NT2/D1 (cell line): ENCODE measurements at regions not wholly inside any gene's neighbourhood (a gene's known extent, or its start where the extent isn't known, plus 50 kb on each side); places are given as distances from the start of the nearest gene placed in this dataset.
"Not testable (repeated sequence)": the region's sequence is repeated elsewhere in the genome, so short reads cannot be mapped to it uniquely, and the experiment has no call there.

ENCODE experiments used
- DNase-seq: peaks from one replicate; pipeline ENCODE4 v3.0.0-alpha.2; 2011; ENCODE audit warnings: low read depth, low spot score
- H3K27me3 ChIP-seq: 2 replicates; pipeline ENCODE4 v1.6.0; 2011; ENCODE audit warnings: mild to moderate bottlenecking; ENCODE audit not compliant: insufficient read length, insufficient read depth
- H3K36me3 ChIP-seq: 2 replicates; pipeline ENCODE4 v1.6.1; 2011; ENCODE audit warnings: mild to moderate bottlenecking, low read length, mixed read lengths; ENCODE audit not compliant: insufficient read depth, insufficient read length
- H3K4me1 ChIP-seq: 2 replicates; pipeline ENCODE4 v1.5.1; 2011; ENCODE audit not compliant: insufficient read depth, insufficient read length
- H3K4me3 ChIP-seq: 2 replicates; pipeline ENCODE4 v1.5.1; 2011; ENCODE audit warnings: low read depth; ENCODE audit not compliant: insufficient read length
- H3K9ac ChIP-seq: 2 replicates; pipeline ENCODE4 v1.6.0; 2011; ENCODE audit warnings: low read depth; ENCODE audit not compliant: insufficient read length
- H3K9me3 ChIP-seq: 2 replicates; pipeline ENCODE4 v1.5.1; 2011; ENCODE audit warnings: mild to moderate bottlenecking, low read length; ENCODE audit not compliant: insufficient read depth
- SUZ12 ChIP-seq: IDR thresholded peaks from 2 replicates; pipeline ENCODE4 v1.6.1; 2011; ENCODE audit not compliant: insufficient read length, insufficient read depth; ENCODE audit errors: extremely low read depth
- YY1 ChIP-seq: IDR thresholded peaks from 2 replicates; pipeline ENCODE4 v1.6.1; 2011; ENCODE audit not compliant: insufficient read length, insufficient read depth
- ZNF274 ChIP-seq: IDR thresholded peaks from 2 replicates; pipeline ENCODE4 v1.6.1; 2011; ENCODE audit warnings: mild to moderate bottlenecking, low read depth, low read length

GRCh38 chr9:86613943-86614342 is 259.7 kb upstream of the TUT7 start:
- H3K4me3 ChIP-seq: no peak overlapping the region
- DNase-seq: no peak
- no peaks in the 10 kb centered on the region for H3K36me3 ChIP-seq

GRCh38 chr9:86611534-86611933 is 257.3 kb upstream of the TUT7 start:
- not testable (repeated sequence) for H3K9ac ChIP-seq, DNase-seq, H3K27me3 ChIP-seq, H3K4me3 ChIP-seq, H3K4me1 ChIP-seq, H3K9me3 ChIP-seq, H3K36me3 ChIP-seq

More at GRCh38 chr9:86613943-86614342, 259.7 kb upstream of the TUT7 start:
- Histone ChIP-seq H3K27me3 (no peaks in the 10 kb centered on the region), H3K9me3 (peaks cover 8% of the 10 kb centered on the region), H3K9ac (no peak overlapping the region), H3K4me1 (peaks cover 4% of the 10 kb centered on the region)
- TF ChIP-seq YY1 (no peak), ZNF274 (no peak), SUZ12 (no peak)

GRCh38 chr9:86605303-86605702 is 251.1 kb upstream of the TUT7 start:
- TF ChIP-seq YY1 (no peak), SUZ12 (no peak), ZNF274 (no peak)
- Histone ChIP-seq H3K36me3 (no peaks in the 10 kb centered on the region), H3K27me3 (no peaks in the 10 kb centered on the region), H3K4me1 (no peaks in the 10 kb centered on the region), H3K4me3 (no peak overlapping the region), H3K9me3 (no peaks in the 10 kb centered on the region), H3K9ac (no peak overlapping the region)
- DNase-seq: no peak

DNA sequence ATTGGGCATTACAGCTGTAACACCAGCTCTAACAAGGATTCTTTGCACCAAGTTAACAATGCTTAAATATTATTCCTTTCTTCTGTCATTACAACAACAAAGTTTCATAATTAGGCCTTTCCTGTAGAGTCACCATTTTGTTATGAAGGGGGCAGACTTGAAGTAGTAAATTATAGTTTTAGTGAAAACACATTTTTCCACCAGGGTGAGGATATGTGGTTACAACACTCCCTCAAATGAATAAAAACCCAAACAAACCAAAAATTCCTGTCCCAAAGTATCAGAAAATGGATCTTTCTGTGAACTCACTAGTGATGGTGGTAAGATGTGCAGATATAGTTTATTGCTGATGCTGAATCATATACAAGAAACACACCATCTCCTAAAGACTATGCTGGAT is 250.5 kb upstream of the TUT7 start:
- Histone ChIP-seq H3K27me3 (no peaks in the 10 kb centered on the region), H3K36me3 (no peaks in the 10 kb centered on the region), H3K4me3 (no peak overlapping the region), H3K9ac (no peak overlapping the region), H3K4me1 (no peaks in the 10 kb centered on the region), H3K9me3 (no peaks in the 10 kb centered on the region)
- no peak for TF ChIP-seq SUZ12
- no peak for TF ChIP-seq ZNF274
- no peak for TF ChIP-seq YY1
- DNase-seq: no peak

- H3K9me3 ChIP-seq: no peaks in the 10 kb centered on the region
- DNase-seq: no peak
- TF ChIP-seq YY1: no peak
- no peak for TF ChIP-seq SUZ12
- no peak for TF ChIP-seq ZNF274
- no peak overlapping the region for H3K9ac ChIP-seq
- no peaks in the 10 kb centered on the region for H3K36me3 ChIP-seq
- no peaks in the 10 kb centered on the region for H3K27me3 ChIP-seq
- H3K4me1 ChIP-seq: no peaks in the 10 kb centered on the region
- no peak overlapping the region for H3K4me3 ChIP-seq
Observed at GRCh38 chr9:86602715-86603114, 248.5 kb upstream of the TUT7 start.

DNA sequence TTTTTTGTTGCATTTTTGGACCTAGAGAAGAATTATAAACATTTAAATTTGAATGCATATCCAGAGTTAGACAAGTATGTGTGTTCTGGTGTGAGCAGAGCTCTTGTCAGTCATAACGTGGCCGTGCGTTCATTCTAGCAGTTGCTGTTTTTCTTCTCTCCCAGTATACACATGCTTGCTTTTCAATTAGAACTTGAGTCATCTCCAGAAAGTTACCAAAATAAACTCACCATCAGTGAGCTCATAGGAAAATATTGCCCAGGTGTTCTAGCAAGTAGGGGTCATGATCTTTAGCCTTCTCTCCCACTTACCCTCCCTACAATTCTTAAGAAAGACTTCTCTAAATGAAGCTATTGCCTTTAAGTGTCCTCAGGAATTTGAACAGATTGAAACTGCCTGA is 247.5 kb upstream of the TUT7 start:
- Histone ChIP-seq H3K27me3 (no peaks in the 10 kb centered on the region), H3K4me3 (no peak overlapping the region), H3K9me3 (peaks cover 8% of the 10 kb centered on the region; the same call in 1 of the 2 replicates), H3K4me1 (no peaks in the 10 kb centered on the region), H3K9ac (no peak overlapping the region), H3K36me3 (no peaks in the 10 kb centered on the region)
- no peak for TF ChIP-seq YY1
- TF ChIP-seq SUZ12: no peak
- no peak for TF ChIP-seq ZNF274
- DNase-seq: no peak

DNA sequence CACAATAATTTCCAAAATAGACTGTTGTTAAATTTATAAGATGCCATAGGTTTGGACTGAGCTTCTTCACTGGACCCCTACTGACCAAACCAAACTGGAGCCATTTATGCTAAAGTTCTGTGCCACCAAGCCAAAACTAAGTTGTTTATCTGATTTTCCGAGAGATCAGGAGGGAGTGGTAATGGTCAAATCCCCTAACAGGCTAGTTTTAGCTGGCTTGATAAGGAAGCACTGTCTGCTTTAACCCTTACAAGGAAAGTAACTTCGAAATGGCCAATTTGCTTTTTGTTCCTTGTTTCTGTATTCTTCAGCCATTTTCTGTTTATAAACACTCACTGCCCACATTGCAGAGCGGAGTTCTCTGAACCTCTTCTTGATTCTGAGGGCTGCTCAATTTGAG is 246.8 kb upstream of the TUT7 start:
- Histone ChIP-seq H3K9ac (no peak overlapping the region), H3K4me1 (no peaks in the 10 kb centered on the region), H3K4me3 (no peak overlapping the region), H3K9me3 (peaks cover 8% of the 10 kb centered on the region; the same call in 1 of the 2 replicates), H3K27me3 (no peaks in the 10 kb centered on the region), H3K36me3 (no peaks in the 10 kb centered on the region)
- TF ChIP-seq YY1: no peak
- no peak for DNase-seq

DNA sequence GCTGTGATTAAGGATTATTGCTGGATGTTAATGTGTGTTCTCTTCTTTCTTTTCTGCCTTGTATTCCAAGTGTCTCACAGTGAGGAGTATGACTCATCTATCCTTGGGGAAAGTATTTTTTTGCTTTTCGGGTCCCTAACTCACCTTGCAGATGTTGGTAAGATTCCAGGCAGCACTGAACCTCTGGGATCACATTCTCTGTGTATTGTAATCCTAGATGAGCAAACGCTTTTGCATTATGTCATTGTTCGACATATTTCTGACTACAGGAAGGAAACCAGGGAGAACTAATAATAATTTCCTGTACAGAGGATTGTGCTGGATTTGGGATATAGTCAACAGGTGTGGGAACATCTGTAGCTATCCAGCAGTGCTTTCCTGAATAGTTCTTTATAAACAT is 246.1 kb upstream of the TUT7 start:
- DNase-seq: no peak
- no peaks in the 10 kb centered on the region for H3K36me3 ChIP-seq

More for the DNA sequence above, 246.1 kb upstream of the TUT7 start:
- no peak for TF ChIP-seq YY1
- no peak for TF ChIP-seq SUZ12
- TF ChIP-seq ZNF274: no peak
- H3K4me3 ChIP-seq: no peak overlapping the region
- no peaks in the 10 kb centered on the region for H3K27me3 ChIP-seq
- peaks cover 8% of the 10 kb centered on the region; the same call in 1 of the 2 replicates for H3K9me3 ChIP-seq
- H3K9ac ChIP-seq: no peak overlapping the region
- H3K4me1 ChIP-seq: no peaks in the 10 kb centered on the region
